D721Med (cell line): ENCODE measurements at regions not wholly inside any gene's neighbourhood (a gene's known extent, or its start where the extent isn't known, plus 50 kb on each side); places are given as distances from the start of the nearest gene placed in this dataset.

Experiments
- DNase-seq: peaks from one replicate; pipeline ENCODE4 v3.0.0; 2011; ENCODE audit warnings: low spot score; ENCODE audit not compliant: insufficient read length
- FAIRE-seq: peaks from 2 replicates; lab custom pipeline; 2011; peaks lifted over from hg19 to GRCh38; lab: Jason Lieb, UNC
- TF ChIP-seq, protein P1 (sequence below): IDR thresholded peaks from 2 replicates; pipeline ENCODE4 v1.5.1; 2012; ENCODE audit warnings: mild to moderate bottlenecking, control low read depth; ENCODE audit not compliant: insufficient read depth; ENCODE audit errors: missing control alignments

DNA sequence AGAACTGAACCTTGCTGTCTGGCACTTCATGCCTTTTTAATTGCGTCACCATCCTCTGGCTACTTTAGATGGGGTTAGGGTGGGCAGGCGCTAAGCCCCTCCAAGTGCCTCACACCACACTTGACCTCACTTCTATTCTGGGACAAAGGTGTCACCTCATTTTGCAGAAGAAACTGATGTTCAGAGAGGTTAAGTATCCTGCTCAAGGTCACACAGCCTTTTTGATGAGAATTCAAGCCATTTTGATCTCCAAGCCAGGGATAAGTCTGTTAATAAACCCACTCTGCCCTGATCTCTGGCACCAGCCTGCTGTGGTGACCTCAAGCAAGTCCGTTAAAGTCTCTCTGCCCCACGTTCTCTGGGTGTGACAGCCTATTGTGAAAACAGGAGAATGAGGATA, 58.8 kb upstream of the PRR23C start:
- DNase-seq (no peak), FAIRE-seq (no peak)
- TF ChIP-seq, protein P1, sequence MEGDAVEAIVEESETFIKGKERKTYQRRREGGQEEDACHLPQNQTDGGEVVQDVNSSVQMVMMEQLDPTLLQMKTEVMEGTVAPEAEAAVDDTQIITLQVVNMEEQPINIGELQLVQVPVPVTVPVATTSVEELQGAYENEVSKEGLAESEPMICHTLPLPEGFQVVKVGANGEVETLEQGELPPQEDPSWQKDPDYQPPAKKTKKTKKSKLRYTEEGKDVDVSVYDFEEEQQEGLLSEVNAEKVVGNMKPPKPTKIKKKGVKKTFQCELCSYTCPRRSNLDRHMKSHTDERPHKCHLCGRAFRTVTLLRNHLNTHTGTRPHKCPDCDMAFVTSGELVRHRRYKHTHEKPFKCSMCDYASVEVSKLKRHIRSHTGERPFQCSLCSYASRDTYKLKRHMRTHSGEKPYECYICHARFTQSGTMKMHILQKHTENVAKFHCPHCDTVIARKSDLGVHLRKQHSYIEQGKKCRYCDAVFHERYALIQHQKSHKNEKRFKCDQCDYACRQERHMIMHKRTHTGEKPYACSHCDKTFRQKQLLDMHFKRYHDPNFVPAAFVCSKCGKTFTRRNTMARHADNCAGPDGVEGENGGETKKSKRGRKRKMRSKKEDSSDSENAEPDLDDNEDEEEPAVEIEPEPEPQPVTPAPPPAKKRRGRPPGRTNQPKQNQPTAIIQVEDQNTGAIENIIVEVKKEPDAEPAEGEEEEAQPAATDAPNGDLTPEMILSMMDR, result no peak

- TF ChIP-seq, protein P1, result no peak
These were observed 59.4 kb upstream of the PRR23C start for GRCh38 chr3:139104062-139104461.

DNA sequence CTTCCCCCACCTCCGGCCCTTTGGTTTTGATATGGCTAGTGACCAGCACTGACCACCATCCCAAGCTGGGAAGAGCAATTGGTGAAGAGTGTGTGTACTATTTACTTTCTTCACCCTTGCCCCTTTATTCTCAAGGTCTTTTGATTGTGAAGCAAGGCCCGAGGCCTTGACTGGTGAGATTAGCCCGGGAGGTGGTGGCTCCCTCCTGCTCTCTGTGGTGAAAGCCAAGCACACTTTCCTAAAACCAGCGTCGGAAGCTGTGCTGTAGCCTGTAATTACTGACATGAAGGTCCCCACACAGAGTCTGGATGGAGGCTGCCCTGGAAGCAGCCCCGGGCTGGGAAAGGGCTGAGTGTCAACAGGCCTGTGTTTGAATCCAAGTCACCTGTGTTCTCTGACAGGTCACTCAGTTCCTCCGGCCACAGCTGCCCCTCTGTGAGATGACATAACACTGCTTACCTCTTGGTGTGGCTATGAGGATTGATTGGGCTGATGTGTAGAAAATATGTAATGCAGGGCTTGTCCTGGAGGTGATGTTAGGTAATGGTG, 60.5 kb upstream of the PRR23C start:
- TF ChIP-seq, protein P1, result no peak
- FAIRE-seq (no peak), DNase-seq (no peak)

More at GRCh38 chr3:139104062-139104461, 59.4 kb upstream of the PRR23C start:
- no peak for FAIRE-seq
- DNase-seq, result no peak

- FAIRE-seq (no peak), DNase-seq (no peak)
- TF ChIP-seq, protein P1, result no peak
These were observed 61.6 kb upstream of the PRR23C start for GRCh38 chr3:139106013-139106932.

GRCh38 chr3:139107424-139108252, 62.9 kb upstream of the PRR23C start:
- FAIRE-seq, result no peak
- no peak for DNase-seq
- TF ChIP-seq, protein P1, result no peak

GRCh38 chr3:139108253-139108969, 63.7 kb upstream of the PRR23C start:
- no peak for DNase-seq
- FAIRE-seq, result no peak
- TF ChIP-seq, protein P1, result no peak
